NAMALWA (cell line): ENCODE measurements at regions not wholly inside any gene's neighbourhood (a gene's known extent, or its start where the extent isn't known, plus 50 kb on each side); places are given as distances from the start of the nearest gene placed in this dataset.

ENCODE experiments used
- DNase-seq: peaks from one replicate; pipeline ENCODE4 v3.0.0-alpha.2; 2015; ENCODE audit warnings: low spot score

- no peak for DNase-seq
Observed at GRCh38 chr13:42720858-42721219, 60.5 kb upstream of the FAM216B start.

GRCh38 chr13:42722883-42723539 is 58.4 kb upstream of the FAM216B start:
- no peak for DNase-seq

- no peak for DNase-seq
Observed at GRCh38 chr13:42728507-42729180, 52.7 kb upstream of the FAM216B start.

- no peak for DNase-seq
Observed at GRCh38 chr13:42729857-42730402, 51.5 kb upstream of the FAM216B start.
